ENCODE measurements at regions not wholly inside any gene's neighbourhood (a gene's known extent, or its start where the extent isn't known, plus 50 kb on each side); places are given as distances from the start of the nearest gene placed in this dataset.

DNA sequence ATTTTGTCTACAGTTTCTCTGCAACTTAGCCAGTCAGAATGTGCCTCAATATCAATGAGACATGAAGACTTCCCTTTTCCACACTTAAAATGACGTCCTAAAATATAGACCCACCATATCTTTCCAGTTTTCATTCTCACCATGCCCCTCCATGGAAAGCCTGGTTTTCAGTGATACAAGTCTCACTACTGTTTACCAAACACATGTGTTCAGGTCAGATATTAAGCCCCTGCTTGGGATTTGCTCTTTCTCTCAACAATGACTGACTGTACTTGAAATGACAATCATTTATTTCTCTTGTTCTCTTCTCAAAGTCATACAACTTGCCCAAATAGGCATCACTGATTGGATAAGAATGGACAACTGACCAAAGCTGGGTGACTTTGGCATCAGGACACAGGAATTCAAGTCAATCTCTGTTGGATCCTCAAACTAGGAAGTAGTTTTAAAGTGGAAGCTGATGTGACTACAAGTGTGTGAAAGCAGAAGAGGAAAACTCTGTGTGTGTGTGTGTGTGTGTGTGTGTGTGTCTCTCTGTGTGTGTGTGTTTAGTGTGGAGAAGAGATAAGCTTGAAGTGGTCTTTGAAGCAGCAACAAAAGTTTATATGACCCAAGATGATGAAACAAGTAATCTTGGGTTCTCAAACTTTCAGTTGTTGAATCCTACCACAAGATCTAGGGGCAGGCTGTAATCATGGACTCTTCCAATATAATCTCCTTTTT, 217.4 kb upstream of the FGF13 start:
- TF ChIP-seq POLR2A (IDR thresholded peaks at IDR 0.05; ENCODE audit: low read depth, low read length) (no peak), POLR2AphosphoS5 (IDR thresholded peaks at IDR 0.05; ENCODE audit: low read depth, low read length) (no peak), TAF1 (IDR thresholded peaks at IDR 0.05; ENCODE audit: borderline replicate concordance, low read depth, low read length) (no peak)
